HEK293T (cell line): ENCODE measurements at regions not wholly inside any gene's neighbourhood (a gene's known extent, or its start where the extent isn't known, plus 50 kb on each side); places are given as distances from the start of the nearest gene placed in this dataset.

Experiments
- ARNT ChIP-seq: fragments of 450-650 bp; IDR thresholded peaks from 2 replicates; pipeline ENCODE4 v1.6.1; 2017; ENCODE audit warnings: mild to moderate bottlenecking
- BHLHE40 ChIP-seq: fragments of 450-650 bp; IDR thresholded peaks from 2 replicates; pipeline ENCODE4 v1.6.1; 2016; ENCODE audit warnings: mild to moderate bottlenecking, moderate library complexity, borderline replicate concordance
- CTBP1 ChIP-seq: fragments of 450-650 bp; IDR thresholded peaks from 2 replicates; pipeline ENCODE4 v1.6.1; 2016; ENCODE audit warnings: borderline replicate concordance
- FOXA1 ChIP-seq: fragments of 450-650 bp; IDR thresholded peaks from 2 replicates; pipeline ENCODE4 v1.6.1; 2016; ENCODE audit warnings: mild to moderate bottlenecking
- FOXK2 ChIP-seq: fragments of 450-650 bp; IDR thresholded peaks from 2 replicates; pipeline ENCODE4 v1.6.1; 2016; ENCODE audit warnings: mild to moderate bottlenecking
- FOXM1 ChIP-seq: fragments of 450-650 bp; IDR thresholded peaks from 2 replicates; pipeline ENCODE4 v1.6.1; 2017; ENCODE audit warnings: mild to moderate bottlenecking, borderline replicate concordance
- L3MBTL2 ChIP-seq: fragments of 450-650 bp; conservative IDR thresholded peaks from 2 replicates; pipeline ENCODE4 v1.6.1; 2016; ENCODE audit warnings: mild to moderate bottlenecking
- LEF1 ChIP-seq: fragments of 450-650 bp; IDR thresholded peaks from 2 replicates; pipeline ENCODE4 v1.6.1; 2017; ENCODE audit warnings: mild to moderate bottlenecking, borderline replicate concordance
- NFRKB ChIP-seq: fragments of 450-650 bp; IDR thresholded peaks from 2 replicates; pipeline ENCODE4 v1.6.1; 2016; ENCODE audit warnings: mild to moderate bottlenecking, moderate library complexity
- SP1 ChIP-seq: fragments of 450-650 bp; IDR thresholded peaks from 2 replicates; pipeline ENCODE4 v1.6.1; 2017
- SUZ12 ChIP-seq: fragments of 450-650 bp; IDR thresholded peaks from 2 replicates; pipeline ENCODE4 v1.6.1; 2016; ENCODE audit warnings: mild to moderate bottlenecking
- TARDBP ChIP-seq: fragments of 450-650 bp; IDR thresholded peaks from 2 replicates; pipeline ENCODE4 v1.6.1; 2016
- ZNF384 ChIP-seq: fragments of 450-650 bp; IDR thresholded peaks from 2 replicates; pipeline ENCODE4 v1.6.1; 2016

GRCh38 chr18:60259052-60259681 lies 113.4 kb downstream of the MC4R start:
- TF ChIP-seq BHLHE40 (no peak), SP1 (no peak), L3MBTL2 (no peak), ARNT (no peak), FOXK2 (no peak), NFRKB (no peak), FOXM1 (no peak), SUZ12 (no peak), LEF1 (no peak), ZNF384 (no peak), CTBP1 (no peak), TARDBP (no peak), FOXA1 (no peak)
